ENCODE measurements at regions not wholly inside any gene's neighbourhood (a gene's known extent, or its start where the extent isn't known, plus 50 kb on each side); places are given as distances from the start of the nearest gene placed in this dataset.

- Histone ChIP-seq H3K27me3 (no peaks in the 10 kb centered on the region), H3K4me3 (no peak overlapping the region), H3K79me2 (ENCODE audit: low read depth) (no peaks in the 10 kb centered on the region), H2AFZ (replicated peaks) (peak overlapping the region; percentile 2), H3F3A (ENCODE audit: low read depth) (peaks cover 5% of the 10 kb centered on the region), H3K4me2 (peak overlapping the region; percentile 3), H3K27ac (peak overlapping the region; percentile 45), H3K9me3 (ENCODE audit: low read depth) (no peaks in the 10 kb centered on the region), H4K20me1 (ENCODE audit: low read depth) (no peaks in the 10 kb centered on the region), H3K9ac (no peak overlapping the region), H3K36me3 (no peaks in the 10 kb centered on the region), H3K4me1 (peaks cover 22% of the 10 kb centered on the region)
- no peak overlapping the region for H3K4me3 Mint-ChIP-seq
- peak; percentile 39 for DNase-seq (ENCODE audit: low spot score)
- no peak for TF ChIP-seq EZH2phosphoT487 (IDR thresholded peaks at IDR 0.05)
- TF ChIP-seq EZH2 (IDR thresholded peaks at IDR 0.05), result no peak
- no peak for TF ChIP-seq CTCF (IDR thresholded peaks at IDR 0.05)
- peak overlapping the region; percentile 89 for H3K27ac Mint-ChIP-seq
- peaks cover 34% of the 10 kb centered on the region for H3K4me1 Mint-ChIP-seq
- no peaks in the 10 kb centered on the region for H3K36me3 Mint-ChIP-seq
- H3K27me3 Mint-ChIP-seq (ENCODE audit: insufficient read depth, low read depth), result peaks cover 7% of the 10 kb centered on the region
- peaks cover 9% of the 10 kb centered on the region for H3K9me3 Mint-ChIP-seq
Observed at GRCh38 chr2:150626934-150627411, 139.5 kb upstream of the RND3 start.

- Mint-ChIP-seq H3K36me3 (no peaks in the 10 kb centered on the region), H3K9me3 (peaks cover 9% of the 10 kb centered on the region), H3K4me1 (peaks cover 25% of the 10 kb centered on the region), H3K27me3 (ENCODE audit: insufficient read depth, low read depth) (peaks cover 7% of the 10 kb centered on the region), H3K4me3 (no peak overlapping the region), H3K27ac (no peak overlapping the region)
- no peak for DNase-seq (ENCODE audit: low spot score)
- H3K4me3 ChIP-seq, result no peak overlapping the region
- H3F3A ChIP-seq (ENCODE audit: low read depth), result peaks cover 5% of the 10 kb centered on the region
- TF ChIP-seq CTCF (IDR thresholded peaks at IDR 0.05) (no peak), EZH2 (IDR thresholded peaks at IDR 0.05) (no peak), EZH2phosphoT487 (IDR thresholded peaks at IDR 0.05) (no peak)
- H3K9ac ChIP-seq, result no peak overlapping the region
- H4K20me1 ChIP-seq (ENCODE audit: low read depth), result no peaks in the 10 kb centered on the region
- H3K4me1 ChIP-seq, result peaks cover 16% of the 10 kb centered on the region
- H3K9me3 ChIP-seq (ENCODE audit: low read depth), result no peaks in the 10 kb centered on the region
- H3K79me2 ChIP-seq (ENCODE audit: low read depth), result no peaks in the 10 kb centered on the region
- no peak overlapping the region for H3K27ac ChIP-seq
- no peaks in the 10 kb centered on the region for H3K36me3 ChIP-seq
- H3K27me3 ChIP-seq, result no peaks in the 10 kb centered on the region
- H2AFZ ChIP-seq (replicated peaks), result no peak overlapping the region
- no peak overlapping the region for H3K4me2 ChIP-seq
Observed at GRCh38 chr2:150625741-150626140, 138.3 kb upstream of the RND3 start.

- peaks cover 14% of the 10 kb centered on the region for H3K4me1 ChIP-seq
- H3K27ac Mint-ChIP-seq, result peak overlapping the region; percentile 78
- no peak overlapping the region for H3K27ac ChIP-seq
- peaks cover 5% of the 10 kb centered on the region for H3F3A ChIP-seq (ENCODE audit: low read depth)
- no peak overlapping the region for H3K4me3 Mint-ChIP-seq
- no peak overlapping the region for H3K4me3 ChIP-seq
- no peaks in the 10 kb centered on the region for H3K79me2 ChIP-seq (ENCODE audit: low read depth)
- H4K20me1 ChIP-seq (ENCODE audit: low read depth), result no peaks in the 10 kb centered on the region
- no peak for DNase-seq (ENCODE audit: low spot score)
- TF ChIP-seq EZH2phosphoT487 (IDR thresholded peaks at IDR 0.05), result no peak
- TF ChIP-seq CTCF (IDR thresholded peaks at IDR 0.05), result no peak
- TF ChIP-seq EZH2 (IDR thresholded peaks at IDR 0.05), result no peak
- peaks cover 24% of the 10 kb centered on the region for H3K4me1 Mint-ChIP-seq
- H3K27me3 Mint-ChIP-seq (ENCODE audit: insufficient read depth, low read depth), result peaks cover 7% of the 10 kb centered on the region
- no peaks in the 10 kb centered on the region for H3K36me3 Mint-ChIP-seq
- H3K9ac ChIP-seq, result no peak overlapping the region
- no peaks in the 10 kb centered on the region for H3K9me3 ChIP-seq (ENCODE audit: low read depth)
- H3K27me3 ChIP-seq, result no peaks in the 10 kb centered on the region
- H3K4me2 ChIP-seq, result no peak overlapping the region
- no peaks in the 10 kb centered on the region for H3K36me3 ChIP-seq
- peaks cover 9% of the 10 kb centered on the region for H3K9me3 Mint-ChIP-seq
- no peak overlapping the region for H2AFZ ChIP-seq (replicated peaks)
Observed at GRCh38 chr2:150625303-150625702, 137.8 kb upstream of the RND3 start.
